H1 (cell line): ENCODE measurements at regions not wholly inside any gene's neighbourhood (a gene's known extent, or its start where the extent isn't known, plus 50 kb on each side); places are given as distances from the start of the nearest gene placed in this dataset.

Experiments used
- CTCF ChIA-PET: fragments of 300-600 bp; sonication (Branson Sonifier 250); formaldehyde crosslinking; loops from one replicate; lab custom pipeline; 2021; ENCODE audit not compliant: partially characterized antibody; lab: Charles Lee
- POLR2A ChIA-PET: fragments of 300-600 bp; sonication (Branson Sonifier 250); formaldehyde crosslinking; loops from one replicate; lab custom pipeline; 2021; ENCODE audit warnings: inconsistent platforms; ENCODE audit not compliant: partially characterized antibody; lab: Charles Lee
- DNase-seq, 2 experiments: peaks; one replicate each; pipeline versions ENCODE4 v3.0.0 to v3.0.0-alpha.2; 2010 to 2022; ENCODE audit warnings: low spot score in 2 of 2, low read depth in 1 of 2, mixed read lengths in 1 of 2
- FAIRE-seq: peaks from 2 replicates; lab custom pipeline; 2011; peaks lifted over from hg19 to GRCh38; lab: Jason Lieb, UNC
- H2AFZ ChIP-seq: 2 replicates; pipeline ENCODE4 v1.8.1; 2012; ENCODE audit warnings: low read length, inconsistent platforms
- H2AK5ac ChIP-seq: 2 replicates; pipeline ENCODE4 v1.6.1; 2013; ENCODE audit warnings: low read depth, low read length
- H2BK120ac ChIP-seq: replicated peaks from 2 replicates; pipeline ENCODE3; 2013; ENCODE audit warnings: low read depth, low read length, inconsistent platforms
- H2BK12ac ChIP-seq: 2 replicates; pipeline ENCODE4 v1.6.1; 2013; ENCODE audit warnings: low read depth, low read length
- H2BK15ac ChIP-seq: 2 replicates; pipeline ENCODE4 v1.6.1; 2013; ENCODE audit warnings: low read length
- H2BK20ac ChIP-seq: 2 replicates; pipeline ENCODE4 v1.6.1; 2013; ENCODE audit warnings: low read length
- H2BK5ac ChIP-seq: 2 replicates; pipeline ENCODE4 v1.6.1; 2013; ENCODE audit warnings: low read depth, low read length
- H3K14ac ChIP-seq: 2 replicates; pipeline ENCODE4 v1.6.1; 2013; ENCODE audit warnings: inconsistent platforms; ENCODE audit not compliant: insufficient read length
- H3K18ac ChIP-seq: 2 replicates; pipeline ENCODE4 v1.6.1; 2013; ENCODE audit warnings: low read length; ENCODE audit errors: extremely low read depth
- H3K23ac ChIP-seq: 2 replicates; pipeline ENCODE4 v1.6.1; 2013; ENCODE audit warnings: inconsistent platforms; ENCODE audit not compliant: insufficient read length
- H3K23me2 ChIP-seq: 2 replicates; pipeline ENCODE4 v1.6.1; 2013; ENCODE audit warnings: low read depth, low read length
- H3K27ac ChIP-seq: 2 replicates; pipeline ENCODE4 v1.6.1; 2011; ENCODE audit warnings: low read depth, low read length, inconsistent platforms
- H3K27me3 ChIP-seq, 4 experiments: replicated peaks in 1 of 4; 1 replicate in 1 of 4; 2 replicates in 3 of 4; pipeline versions ENCODE4 v1.6.1 to v1.8.1; 2011 to 2013; ENCODE audit warnings: low read length in 3 of 4, mild to moderate bottlenecking in 3 of 4, inconsistent platforms in 2 of 4, mixed read lengths in 2 of 4, moderate library complexity in 1 of 4; ENCODE audit not compliant: control insufficient read depth in 3 of 4, insufficient read depth in 3 of 4; ENCODE audit errors: extremely low read depth in 1 of 4
- H3K36me3 ChIP-seq, 4 experiments: 2 replicates each; pipeline versions ENCODE4 v1.6.1 to v1.8.1; 2011 to 2013; ENCODE audit warnings: mild to moderate bottlenecking in 4 of 4, low read length in 3 of 4, moderate library complexity in 2 of 4, control low read depth in 1 of 4, inconsistent platforms in 1 of 4; ENCODE audit not compliant: insufficient read depth in 4 of 4, control insufficient read depth in 2 of 4
- H3K4ac ChIP-seq: replicated peaks from 2 replicates; pipeline ENCODE3; 2013; ENCODE audit warnings: low read length, low read depth, mixed read lengths, inconsistent platforms; ENCODE audit not compliant: insufficient read length
- H3K4me1 ChIP-seq, 4 experiments: replicated peaks in 1 of 4; 1 replicate in 1 of 4; 2 replicates in 3 of 4; pipeline versions ENCODE4 v1.6.1 to v1.8.1; 2011 to 2013; ENCODE audit warnings: low read length in 3 of 4, inconsistent platforms in 2 of 4, mixed read lengths in 1 of 4; ENCODE audit not compliant: insufficient read depth in 4 of 4, control insufficient read depth in 3 of 4
- H3K4me2 ChIP-seq, 2 experiments: 2 replicates each; pipeline versions ENCODE4 v1.6.1 to v1.8.1; 2011 to 2013; ENCODE audit warnings: low read depth in 2 of 2, low read length in 2 of 2, control low read depth in 1 of 2, inconsistent platforms in 1 of 2, mild to moderate bottlenecking in 1 of 2; ENCODE audit not compliant: insufficient read depth in 1 of 2
- H3K4me3 ChIP-seq, 4 experiments: fragments of 200-600, 300-600 bp in 1 of 4; sonication (generic), shearing (Covaris generic), sonication (Bioruptor Twin) in 1 of 4; 2 replicates each; pipeline versions ENCODE4 v1.5.1 to v1.8.1; 2011 to 2016; ENCODE audit warnings: low read length in 4 of 4, low read depth in 3 of 4, control low read depth in 2 of 4, inconsistent platforms in 2 of 4, mild to moderate bottlenecking in 2 of 4, mixed read lengths in 1 of 4, moderate library complexity in 1 of 4; ENCODE audit not compliant: insufficient read depth in 2 of 4; ENCODE audit errors: extremely low read depth in 1 of 4
- H3K56ac ChIP-seq: replicated peaks from 2 replicates; pipeline ENCODE3; 2013; ENCODE audit warnings: low read depth, mild to moderate bottlenecking, mixed read lengths, low read length, inconsistent platforms; ENCODE audit not compliant: insufficient read length
- H3K79me1 ChIP-seq: 2 replicates; pipeline ENCODE4 v1.6.1; 2013; ENCODE audit warnings: low read depth, low read length, control low read depth
- H3K79me2 ChIP-seq, 2 experiments: 2 replicates each; pipeline versions ENCODE4 v1.6.1 to v1.8.1; 2012 to 2013; ENCODE audit warnings: low read length in 2 of 2, mild to moderate bottlenecking in 2 of 2, inconsistent platforms in 1 of 2; ENCODE audit not compliant: insufficient read depth in 2 of 2, control insufficient read depth in 1 of 2
- H3K9ac ChIP-seq, 4 experiments: replicated peaks in 1 of 4; 1 replicate in 1 of 4; 2 replicates in 3 of 4; pipeline versions ENCODE4 v1.6.1 to v1.8.1; 2011 to 2013; ENCODE audit warnings: low read depth in 3 of 4, low read length in 3 of 4, control low read depth in 2 of 4, mild to moderate bottlenecking in 2 of 4, moderate library complexity in 2 of 4, inconsistent platforms in 1 of 4; ENCODE audit errors: extremely low read depth in 1 of 4
- H3K9me3 ChIP-seq, 2 experiments: 2 replicates each; pipeline versions ENCODE4 v1.6.1 to v1.8.1; 2012 to 2013; ENCODE audit warnings: mild to moderate bottlenecking in 2 of 2, moderate library complexity in 2 of 2, control low read depth in 1 of 2, inconsistent platforms in 1 of 2, low read depth in 1 of 2, low read length in 1 of 2, mixed read lengths in 1 of 2; ENCODE audit not compliant: insufficient read depth in 2 of 2
- H4K20me1 ChIP-seq, 2 experiments: replicated peaks in 1 of 2; 2 replicates each; pipeline versions ENCODE3 to v1.8.1; 2011 to 2013; ENCODE audit warnings: inconsistent platforms in 2 of 2, low read length in 2 of 2, mild to moderate bottlenecking in 1 of 2; ENCODE audit not compliant: insufficient read depth in 2 of 2, control insufficient read depth in 1 of 2
- H4K5ac ChIP-seq: 2 replicates; pipeline ENCODE4 v1.6.1; 2013; ENCODE audit warnings: low read length, low read depth, mixed read lengths, inconsistent platforms; ENCODE audit not compliant: insufficient read length
- H4K8ac ChIP-seq: 2 replicates; pipeline ENCODE4 v1.8.0; 2013; ENCODE audit warnings: mild to moderate bottlenecking, moderate library complexity, low read length, inconsistent platforms; ENCODE audit not compliant: insufficient read depth; ENCODE audit errors: extremely low read depth
- H4K91ac ChIP-seq: replicated peaks from 2 replicates; pipeline ENCODE3; 2013; ENCODE audit warnings: low read length, mixed read lengths, inconsistent platforms; ENCODE audit not compliant: insufficient read length
- WGBS, 2 experiments: shearing (Covaris generic) in 1 of 2; methylation state at CpG; one replicate each; pipeline versions ENCODE4 v1.1.6 to v1.1.7; 2013 to 2015; ENCODE audit warnings: low lambda C conversion rate in 2 of 2, mixed read lengths in 2 of 2, inconsistent platforms in 1 of 2, low coverage in 1 of 2, missing lambda C conversion rate in 1 of 2; ENCODE audit not compliant: insufficient replicate concordance in 2 of 2, insufficient coverage in 1 of 2, insufficient read length in 1 of 2; ENCODE audit errors: extremely low coverage in 1 of 2, missing lambda C conversion rate in 1 of 2; 5-methylcytosine and 5-hydroxymethylcytosine counted together
- TF ChIP-seq, protein P1 (sequence below): fragments of 300-600 bp; sonication (generic); IDR thresholded peaks from 2 replicates; pipeline ENCODE4 v1.7.1; 2012; ENCODE audit warnings: low read length, moderate library complexity, mild to moderate bottlenecking, inconsistent platforms; ENCODE audit not compliant: insufficient replicate concordance

DNA sequence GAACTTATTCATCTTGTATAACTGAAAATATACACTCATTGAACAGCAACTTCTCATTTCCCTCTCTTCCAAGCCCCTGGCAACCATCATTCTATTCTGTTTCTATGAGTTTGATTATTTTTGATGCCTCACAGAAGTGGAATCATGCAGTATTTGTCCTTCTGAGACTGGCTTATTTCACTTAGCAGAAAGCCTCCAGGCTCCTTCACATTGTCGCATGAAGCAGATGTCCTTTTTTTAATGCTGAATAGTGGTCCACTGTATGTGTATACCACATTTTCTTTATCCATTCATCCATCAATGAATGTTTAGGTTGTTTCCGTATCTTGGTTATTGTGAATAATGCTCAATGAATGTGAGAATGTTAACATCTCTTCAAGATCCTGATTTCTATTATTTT, 238.2 kb upstream of the KLF14 start:
- H2AK5ac ChIP-seq: no peak overlapping the region
- DNase-seq (no peak), FAIRE-seq (no peak)
- H3K56ac ChIP-seq: no peak overlapping the region
- no peaks in the 10 kb centered on the region for H3K79me1 ChIP-seq
- peaks cover 0 to 6% of the 10 kb centered on the region in 2 experiments; a peak in 1 of 4 replicates for H3K9me3 ChIP-seq
- no peak overlapping the region for H2BK5ac ChIP-seq
- no peaks in the 10 kb centered on the region for H4K20me1 ChIP-seq
- no peak overlapping the region for H4K8ac ChIP-seq
- no peak overlapping the region for H3K23ac ChIP-seq
- H3K4me2 ChIP-seq: no peak overlapping the region
- no peak overlapping the region for H3K27ac ChIP-seq
- no peak overlapping the region for H4K5ac ChIP-seq
- no peaks in the 10 kb centered on the region for H3K27me3 ChIP-seq
- no peak overlapping the region for H3K18ac ChIP-seq
- H2BK20ac ChIP-seq: no peak overlapping the region
- CTCF ChIA-PET: no interaction called here
- H4K91ac ChIP-seq: no peak overlapping the region
- H3K4me1 ChIP-seq: no peaks in the 10 kb centered on the region
- no peak overlapping the region for H2BK15ac ChIP-seq
- POLR2A ChIA-PET: no interaction called here
- H3K14ac ChIP-seq: no peak overlapping the region
- no peak overlapping the region for H3K4me3 ChIP-seq
- no peak overlapping the region for H3K4ac ChIP-seq
- H3K36me3 ChIP-seq: peaks cover 0 to 4% (median 0%) of the 10 kb centered on the region in 4 experiments; a peak in 1 of 8 replicates
- H2AFZ ChIP-seq: no peak overlapping the region
- 98% methylated on average over 2 of the region's 2 CpGs; no CpG with 5 or more reads in 1 of the 2 experiments for WGBS, 2 experiments
- no peak overlapping the region for H3K9ac ChIP-seq
- no peak overlapping the region for H2BK12ac ChIP-seq
- H3K23me2 ChIP-seq: 0 out of 2 replicates have a peak, but pooled peaks cover 3% of the 10 kb centered on the region
- H2BK120ac ChIP-seq: no peak overlapping the region
- H3K79me2 ChIP-seq: no peaks in the 10 kb centered on the region
- TF ChIP-seq, protein P1, sequence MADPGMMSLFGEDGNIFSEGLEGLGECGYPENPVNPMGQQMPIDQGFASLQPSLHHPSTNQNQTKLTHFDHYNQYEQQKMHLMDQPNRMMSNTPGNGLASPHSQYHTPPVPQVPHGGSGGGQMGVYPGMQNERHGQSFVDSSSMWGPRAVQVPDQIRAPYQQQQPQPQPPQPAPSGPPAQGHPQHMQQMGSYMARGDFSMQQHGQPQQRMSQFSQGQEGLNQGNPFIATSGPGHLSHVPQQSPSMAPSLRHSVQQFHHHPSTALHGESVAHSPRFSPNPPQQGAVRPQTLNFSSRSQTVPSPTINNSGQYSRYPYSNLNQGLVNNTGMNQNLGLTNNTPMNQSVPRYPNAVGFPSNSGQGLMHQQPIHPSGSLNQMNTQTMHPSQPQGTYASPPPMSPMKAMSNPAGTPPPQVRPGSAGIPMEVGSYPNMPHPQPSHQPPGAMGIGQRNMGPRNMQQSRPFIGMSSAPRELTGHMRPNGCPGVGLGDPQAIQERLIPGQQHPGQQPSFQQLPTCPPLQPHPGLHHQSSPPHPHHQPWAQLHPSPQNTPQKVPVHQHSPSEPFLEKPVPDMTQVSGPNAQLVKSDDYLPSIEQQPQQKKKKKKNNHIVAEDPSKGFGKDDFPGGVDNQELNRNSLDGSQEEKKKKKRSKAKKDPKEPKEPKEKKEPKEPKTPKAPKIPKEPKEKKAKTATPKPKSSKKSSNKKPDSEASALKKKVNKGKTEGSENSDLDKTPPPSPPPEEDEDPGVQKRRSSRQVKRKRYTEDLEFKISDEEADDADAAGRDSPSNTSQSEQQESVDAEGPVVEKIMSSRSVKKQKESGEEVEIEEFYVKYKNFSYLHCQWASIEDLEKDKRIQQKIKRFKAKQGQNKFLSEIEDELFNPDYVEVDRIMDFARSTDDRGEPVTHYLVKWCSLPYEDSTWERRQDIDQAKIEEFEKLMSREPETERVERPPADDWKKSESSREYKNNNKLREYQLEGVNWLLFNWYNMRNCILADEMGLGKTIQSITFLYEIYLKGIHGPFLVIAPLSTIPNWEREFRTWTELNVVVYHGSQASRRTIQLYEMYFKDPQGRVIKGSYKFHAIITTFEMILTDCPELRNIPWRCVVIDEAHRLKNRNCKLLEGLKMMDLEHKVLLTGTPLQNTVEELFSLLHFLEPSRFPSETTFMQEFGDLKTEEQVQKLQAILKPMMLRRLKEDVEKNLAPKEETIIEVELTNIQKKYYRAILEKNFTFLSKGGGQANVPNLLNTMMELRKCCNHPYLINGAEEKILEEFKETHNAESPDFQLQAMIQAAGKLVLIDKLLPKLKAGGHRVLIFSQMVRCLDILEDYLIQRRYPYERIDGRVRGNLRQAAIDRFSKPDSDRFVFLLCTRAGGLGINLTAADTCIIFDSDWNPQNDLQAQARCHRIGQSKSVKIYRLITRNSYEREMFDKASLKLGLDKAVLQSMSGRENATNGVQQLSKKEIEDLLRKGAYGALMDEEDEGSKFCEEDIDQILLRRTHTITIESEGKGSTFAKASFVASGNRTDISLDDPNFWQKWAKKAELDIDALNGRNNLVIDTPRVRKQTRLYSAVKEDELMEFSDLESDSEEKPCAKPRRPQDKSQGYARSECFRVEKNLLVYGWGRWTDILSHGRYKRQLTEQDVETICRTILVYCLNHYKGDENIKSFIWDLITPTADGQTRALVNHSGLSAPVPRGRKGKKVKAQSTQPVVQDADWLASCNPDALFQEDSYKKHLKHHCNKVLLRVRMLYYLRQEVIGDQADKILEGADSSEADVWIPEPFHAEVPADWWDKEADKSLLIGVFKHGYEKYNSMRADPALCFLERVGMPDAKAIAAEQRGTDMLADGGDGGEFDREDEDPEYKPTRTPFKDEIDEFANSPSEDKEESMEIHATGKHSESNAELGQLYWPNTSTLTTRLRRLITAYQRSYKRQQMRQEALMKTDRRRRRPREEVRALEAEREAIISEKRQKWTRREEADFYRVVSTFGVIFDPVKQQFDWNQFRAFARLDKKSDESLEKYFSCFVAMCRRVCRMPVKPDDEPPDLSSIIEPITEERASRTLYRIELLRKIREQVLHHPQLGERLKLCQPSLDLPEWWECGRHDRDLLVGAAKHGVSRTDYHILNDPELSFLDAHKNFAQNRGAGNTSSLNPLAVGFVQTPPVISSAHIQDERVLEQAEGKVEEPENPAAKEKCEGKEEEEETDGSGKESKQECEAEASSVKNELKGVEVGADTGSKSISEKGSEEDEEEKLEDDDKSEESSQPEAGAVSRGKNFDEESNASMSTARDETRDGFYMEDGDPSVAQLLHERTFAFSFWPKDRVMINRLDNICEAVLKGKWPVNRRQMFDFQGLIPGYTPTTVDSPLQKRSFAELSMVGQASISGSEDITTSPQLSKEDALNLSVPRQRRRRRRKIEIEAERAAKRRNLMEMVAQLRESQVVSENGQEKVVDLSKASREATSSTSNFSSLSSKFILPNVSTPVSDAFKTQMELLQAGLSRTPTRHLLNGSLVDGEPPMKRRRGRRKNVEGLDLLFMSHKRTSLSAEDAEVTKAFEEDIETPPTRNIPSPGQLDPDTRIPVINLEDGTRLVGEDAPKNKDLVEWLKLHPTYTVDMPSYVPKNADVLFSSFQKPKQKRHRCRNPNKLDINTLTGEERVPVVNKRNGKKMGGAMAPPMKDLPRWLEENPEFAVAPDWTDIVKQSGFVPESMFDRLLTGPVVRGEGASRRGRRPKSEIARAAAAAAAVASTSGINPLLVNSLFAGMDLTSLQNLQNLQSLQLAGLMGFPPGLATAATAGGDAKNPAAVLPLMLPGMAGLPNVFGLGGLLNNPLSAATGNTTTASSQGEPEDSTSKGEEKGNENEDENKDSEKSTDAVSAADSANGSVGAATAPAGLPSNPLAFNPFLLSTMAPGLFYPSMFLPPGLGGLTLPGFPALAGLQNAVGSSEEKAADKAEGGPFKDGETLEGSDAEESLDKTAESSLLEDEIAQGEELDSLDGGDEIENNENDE: no peak
